MG63 (cell line): ENCODE measurements at regions not wholly inside any gene's neighbourhood (a gene's known extent, or its start where the extent isn't known, plus 50 kb on each side); places are given as distances from the start of the nearest gene placed in this dataset.
A peak's percentile ranks its signal among the peaks of the same experiment; 100 is the strongest.

Experiments used
- DNase-seq: peaks from one replicate; pipeline ENCODE4 v3.0.0-alpha.2; 2020
- H3K27me3 ChIP-seq: fragments of 250-450 bp; sonication (Bioruptor Pico); 2 replicates; pipeline ENCODE4 v1.5.1; 2020; ENCODE audit warnings: mild to moderate bottlenecking, moderate library complexity
- H3K36me3 ChIP-seq: fragments of 250-450 bp; sonication (Bioruptor Pico); 2 replicates; pipeline ENCODE4 v1.5.1; 2020; ENCODE audit warnings: mild to moderate bottlenecking, moderate library complexity
- H3K4me3 ChIP-seq: fragments of 250-450 bp; sonication (Bioruptor Pico); 2 replicates; pipeline ENCODE4 v1.5.1; 2020; ENCODE audit warnings: mild to moderate bottlenecking, moderate library complexity
- H3K9me3 ChIP-seq: fragments of 250-450 bp; sonication (Bioruptor Pico); 2 replicates; pipeline ENCODE4 v1.5.1; 2020; ENCODE audit warnings: mild to moderate bottlenecking, moderate library complexity

GRCh38 chr2:224272237-224272910 is 129.5 kb downstream of the FAM124B start:
- Histone ChIP-seq H3K36me3 (no peaks in the 10 kb centered on the region), H3K9me3 (no peaks in the 10 kb centered on the region), H3K4me3 (no peak overlapping the region), H3K27me3 (no peaks in the 10 kb centered on the region)
- DNase-seq, result no peak

- no peaks in the 10 kb centered on the region for H3K27me3 ChIP-seq
- H3K4me3 ChIP-seq, result no peak overlapping the region
- no peaks in the 10 kb centered on the region for H3K9me3 ChIP-seq
- no peaks in the 10 kb centered on the region for H3K36me3 ChIP-seq
- DNase-seq, result no peak
Measured at GRCh38 chr2:224271617-224272236, 130.2 kb downstream of the FAM124B start.

GRCh38 chr2:224268441-224268840 is 133.5 kb downstream of the FAM124B start:
- no peaks in the 10 kb centered on the region for H3K9me3 ChIP-seq
- H3K36me3 ChIP-seq, result no peaks in the 10 kb centered on the region
- no peaks in the 10 kb centered on the region for H3K27me3 ChIP-seq
- DNase-seq, result no peak
- no peak overlapping the region for H3K4me3 ChIP-seq

- DNase-seq, result no peak
- Histone ChIP-seq H3K27me3 (no peaks in the 10 kb centered on the region), H3K4me3 (no peak overlapping the region), H3K36me3 (no peaks in the 10 kb centered on the region), H3K9me3 (no peaks in the 10 kb centered on the region)
Measured at GRCh38 chr2:224264259-224264658, 137.6 kb downstream of the FAM124B start.

GRCh38 chr2:224263571-224264043 is 138.3 kb downstream of the FAM124B start:
- H3K9me3 ChIP-seq, result no peaks in the 10 kb centered on the region
- DNase-seq, result peak; percentile 21

GRCh38 chr2:224261326-224261725 is 140.6 kb downstream of the FAM124B start:
- H3K4me3 ChIP-seq, result no peak overlapping the region
- no peaks in the 10 kb centered on the region for H3K9me3 ChIP-seq
- H3K27me3 ChIP-seq, result no peaks in the 10 kb centered on the region
- no peak for DNase-seq
- H3K36me3 ChIP-seq, result no peaks in the 10 kb centered on the region

More at GRCh38 chr2:224263571-224264043, 138.3 kb downstream of the FAM124B start:
- Histone ChIP-seq H3K36me3 (no peaks in the 10 kb centered on the region), H3K27me3 (no peaks in the 10 kb centered on the region), H3K4me3 (no peak overlapping the region)

GRCh38 chr2:224260372-224261020 is 141.4 kb downstream of the FAM124B start:
- Histone ChIP-seq H3K36me3 (no peaks in the 10 kb centered on the region), H3K4me3 (no peak overlapping the region), H3K27me3 (no peaks in the 10 kb centered on the region), H3K9me3 (no peaks in the 10 kb centered on the region)
- no peak for DNase-seq

GRCh38 chr2:224259831-224260230 is 142.1 kb downstream of the FAM124B start:
- Histone ChIP-seq H3K4me3 (no peak overlapping the region), H3K9me3 (no peaks in the 10 kb centered on the region), H3K27me3 (no peaks in the 10 kb centered on the region), H3K36me3 (no peaks in the 10 kb centered on the region)
- DNase-seq, result no peak

GRCh38 chr2:224258059-224258458 is 143.8 kb downstream of the FAM124B start:
- Histone ChIP-seq H3K9me3 (0 out of 2 replicates have a peak, but pooled peaks cover 2% of the 10 kb centered on the region), H3K36me3 (no peaks in the 10 kb centered on the region), H3K4me3 (no peak overlapping the region), H3K27me3 (no peaks in the 10 kb centered on the region)
- DNase-seq, result no peak

- no peaks in the 10 kb centered on the region for H3K36me3 ChIP-seq
- DNase-seq, result no peak
- H3K4me3 ChIP-seq, result no peak overlapping the region
- H3K27me3 ChIP-seq, result no peaks in the 10 kb centered on the region
- 0 out of 2 replicates have a peak, but pooled peaks cover 2% of the 10 kb centered on the region for H3K9me3 ChIP-seq
Measured at GRCh38 chr2:224257156-224257555, 144.8 kb downstream of the FAM124B start.

- Histone ChIP-seq H3K36me3 (no peaks in the 10 kb centered on the region), H3K4me3 (no peak overlapping the region), H3K27me3 (no peaks in the 10 kb centered on the region), H3K9me3 (0 out of 2 replicates have a peak, but pooled peaks cover 2% of the 10 kb centered on the region)
- no peak for DNase-seq
Measured at GRCh38 chr2:224253464-224253863, 148.4 kb downstream of the FAM124B start.

- H3K9me3 ChIP-seq, result 0 out of 2 replicates have a peak, but pooled peaks cover 2% of the 10 kb centered on the region
- no peak for DNase-seq
Measured at GRCh38 chr2:224252631-224253030, 149.3 kb downstream of the FAM124B start.

GRCh38 chr2:224248944-224249371 is 152.9 kb downstream of the FAM124B start:
- Histone ChIP-seq H3K4me3 (no peak overlapping the region), H3K36me3 (no peaks in the 10 kb centered on the region), H3K27me3 (no peaks in the 10 kb centered on the region), H3K9me3 (no peaks in the 10 kb centered on the region)
- no peak for DNase-seq

More at GRCh38 chr2:224252631-224253030, 149.3 kb downstream of the FAM124B start:
- Histone ChIP-seq H3K36me3 (no peaks in the 10 kb centered on the region), H3K27me3 (no peaks in the 10 kb centered on the region), H3K4me3 (no peak overlapping the region)

- Histone ChIP-seq H3K4me3 (no peak overlapping the region), H3K9me3 (no peaks in the 10 kb centered on the region), H3K27me3 (no peaks in the 10 kb centered on the region), H3K36me3 (no peaks in the 10 kb centered on the region)
- DNase-seq, result peak; percentile 12
Measured at GRCh38 chr2:224242561-224242960, 159.3 kb downstream of the FAM124B start.

GRCh38 chr2:224241812-224242211 is 160.1 kb downstream of the FAM124B start:
- Histone ChIP-seq H3K27me3 (no peaks in the 10 kb centered on the region), H3K4me3 (no peak overlapping the region), H3K9me3 (no peaks in the 10 kb centered on the region), H3K36me3 (no peaks in the 10 kb centered on the region)
- DNase-seq, result no peak

- Histone ChIP-seq H3K36me3 (no peaks in the 10 kb centered on the region), H3K27me3 (no peaks in the 10 kb centered on the region), H3K9me3 (no peaks in the 10 kb centered on the region), H3K4me3 (no peak overlapping the region)
- DNase-seq, result no peak
Measured at GRCh38 chr2:224241001-224241400, 160.9 kb downstream of the FAM124B start.

- Histone ChIP-seq H3K4me3 (no peak overlapping the region), H3K9me3 (no peaks in the 10 kb centered on the region), H3K36me3 (no peaks in the 10 kb centered on the region), H3K27me3 (no peaks in the 10 kb centered on the region)
- no peak for DNase-seq
Measured at GRCh38 chr2:224223851-224224555, 177.9 kb downstream of the FAM124B start.
